ENCODE measurements at regions not wholly inside any gene's neighbourhood (a gene's known extent, or its start where the extent isn't known, plus 50 kb on each side); places are given as distances from the start of the nearest gene placed in this dataset.

GRCh38 chr2:114031605-114032505 lies 142.0 kb downstream of the ACTR3 start:
- Histone ChIP-seq H3K9me3 (no peaks in the 10 kb centered on the region), H3K27me3 (no peaks in the 10 kb centered on the region), H3K27ac (no peak overlapping the region), H3K36me3 (no peaks in the 10 kb centered on the region), H3K4me1 (no peaks in the 10 kb centered on the region), H3K4me3 (no peak overlapping the region)
- DNase-seq (no peak), ATAC-seq (no peak)
- TF ChIP-seq CTCF (IDR thresholded peaks at IDR 0.05), result no peak
- intact Hi-C loops (cut with DNase I), result no loop called here

- DNase-seq (no peak), ATAC-seq (no peak)
- no peak for TF ChIP-seq CTCF (IDR thresholded peaks at IDR 0.05)
- H3K9me3 ChIP-seq, result no peaks in the 10 kb centered on the region
- H3K27ac ChIP-seq, result no peak overlapping the region
- H3K4me3 ChIP-seq, result no peak overlapping the region
- intact Hi-C loops (cut with DNase I), result no loop called here
- H3K4me1 ChIP-seq, result no peaks in the 10 kb centered on the region
- no peaks in the 10 kb centered on the region for H3K36me3 ChIP-seq
- no peaks in the 10 kb centered on the region for H3K27me3 ChIP-seq
Measured at GRCh38 chr2:114032705-114033104, 142.8 kb downstream of the ACTR3 start.

- Histone ChIP-seq H3K9me3 (no peaks in the 10 kb centered on the region), H3K4me1 (no peaks in the 10 kb centered on the region), H3K27me3 (no peaks in the 10 kb centered on the region), H3K4me3 (no peak overlapping the region), H3K36me3 (no peaks in the 10 kb centered on the region), H3K27ac (no peak overlapping the region)
- no peak for TF ChIP-seq CTCF (IDR thresholded peaks at IDR 0.05)
- intact Hi-C loops (cut with DNase I), result no loop called here
- ATAC-seq (no peak), DNase-seq (no peak)
Measured at GRCh38 chr2:114034742-114035141, 144.9 kb downstream of the ACTR3 start.

GRCh38 chr2:114038710-114039109 lies 148.8 kb downstream of the ACTR3 start:
- H3K27me3 ChIP-seq, result no peaks in the 10 kb centered on the region
- intact Hi-C loops (cut with DNase I), result no loop called here

GRCh38 chr2:114039677-114040076 lies 149.8 kb downstream of the ACTR3 start:
- no peaks in the 10 kb centered on the region for H3K4me1 ChIP-seq
- no peaks in the 10 kb centered on the region for H3K27me3 ChIP-seq
- DNase-seq, result no peak
- H3K27ac ChIP-seq, result no peak overlapping the region
- H3K9me3 ChIP-seq, result no peaks in the 10 kb centered on the region
- no peak overlapping the region for H3K4me3 ChIP-seq
- ATAC-seq, result no peak
- H3K36me3 ChIP-seq, result no peaks in the 10 kb centered on the region
- no peak for TF ChIP-seq CTCF (IDR thresholded peaks at IDR 0.05)
- intact Hi-C loops (cut with DNase I), result no loop called here

More at GRCh38 chr2:114038710-114039109, 148.8 kb downstream of the ACTR3 start:
- DNase-seq (no peak), ATAC-seq (no peak)
- no peaks in the 10 kb centered on the region for H3K4me1 ChIP-seq
- no peaks in the 10 kb centered on the region for H3K9me3 ChIP-seq
- no peaks in the 10 kb centered on the region for H3K36me3 ChIP-seq
- no peak for TF ChIP-seq CTCF (IDR thresholded peaks at IDR 0.05)
- no peak overlapping the region for H3K27ac ChIP-seq
- H3K4me3 ChIP-seq, result no peak overlapping the region
